KMS-11 (cell line): ENCODE measurements at regions not wholly inside any gene's neighbourhood (a gene's known extent, or its start where the extent isn't known, plus 50 kb on each side); places are given as distances from the start of the nearest gene placed in this dataset.
A peak's percentile ranks its signal among the peaks of the same experiment; 100 is the strongest.

Source experiments
- H2AFZ ChIP-seq: fragments of 200-600 bp; sonication (generic); 2 replicates; pipeline ENCODE4 v1.6.1; 2016; ENCODE audit warnings: antibody characterized with exemption, mixed run types, low read depth
- H3K27ac ChIP-seq: fragments of 200-600 bp; sonication (generic); 2 replicates; pipeline ENCODE4 v1.6.1; 2016; ENCODE audit warnings: mild to moderate bottlenecking, mixed run types
- H3K27me3 ChIP-seq: fragments of 200-600 bp; sonication (generic); 2 replicates; pipeline ENCODE4 v1.6.1; 2017; ENCODE audit warnings: mild to moderate bottlenecking, low read depth, mixed run types, moderate library complexity; ENCODE audit not compliant: insufficient read depth
- H3K36me3 ChIP-seq: fragments of 200-600 bp; sonication (generic); 2 replicates; pipeline ENCODE4 v1.6.1; 2017; ENCODE audit warnings: mild to moderate bottlenecking, mixed run types; ENCODE audit not compliant: insufficient read depth
- H3K4me1 ChIP-seq: fragments of 200-600 bp; sonication (generic); 2 replicates; pipeline ENCODE4 v1.6.1; 2016; ENCODE audit warnings: mild to moderate bottlenecking, low read depth, mixed run types; ENCODE audit not compliant: poor library complexity, severe bottlenecking
- H3K4me2 ChIP-seq: fragments of 200-600 bp; sonication (generic); 2 replicates; pipeline ENCODE4 v1.7.0; 2016; ENCODE audit warnings: mild to moderate bottlenecking, mixed run types
- H3K4me3 ChIP-seq: fragments of 200-600 bp; sonication (generic); IDR thresholded peaks from 2 replicates; pipeline ENCODE4 v1.6.1; 2017; ENCODE audit warnings: low read depth, low read length, mixed read lengths; ENCODE audit not compliant: insufficient read depth
- H3K79me2 ChIP-seq: fragments of 200-600 bp; sonication (generic); 2 replicates; pipeline ENCODE4 v1.6.1; 2016; ENCODE audit warnings: low read depth, mixed run types; ENCODE audit not compliant: insufficient read depth
- H3K9ac ChIP-seq: fragments of 200-600 bp; sonication (generic); 2 replicates; pipeline ENCODE4 v1.6.1; 2016; ENCODE audit warnings: mild to moderate bottlenecking, mixed run types
- H4K20me1 ChIP-seq: fragments of 200-600 bp; sonication (generic); 2 replicates; pipeline ENCODE4 v1.6.1; 2016; ENCODE audit warnings: mild to moderate bottlenecking, mixed run types; ENCODE audit not compliant: insufficient read depth
- TF ChIP-seq, protein P1 (sequence below): fragments of 200-600 bp; sonication (generic); conservative IDR thresholded peaks from 2 replicates; pipeline ENCODE4 v1.6.1; 2017; ENCODE audit warnings: low read depth, mild to moderate bottlenecking, antibody characterized with exemption, low read length, moderate library complexity, mixed read lengths

GRCh38 chr3:102595057-102595456 lies 160.2 kb downstream of the ZPLD1 start:
- no peaks in the 10 kb centered on the region for H4K20me1 ChIP-seq
- no peaks in the 10 kb centered on the region for H3K36me3 ChIP-seq
- no peak overlapping the region for H3K4me3 ChIP-seq
- TF ChIP-seq, protein P1, sequence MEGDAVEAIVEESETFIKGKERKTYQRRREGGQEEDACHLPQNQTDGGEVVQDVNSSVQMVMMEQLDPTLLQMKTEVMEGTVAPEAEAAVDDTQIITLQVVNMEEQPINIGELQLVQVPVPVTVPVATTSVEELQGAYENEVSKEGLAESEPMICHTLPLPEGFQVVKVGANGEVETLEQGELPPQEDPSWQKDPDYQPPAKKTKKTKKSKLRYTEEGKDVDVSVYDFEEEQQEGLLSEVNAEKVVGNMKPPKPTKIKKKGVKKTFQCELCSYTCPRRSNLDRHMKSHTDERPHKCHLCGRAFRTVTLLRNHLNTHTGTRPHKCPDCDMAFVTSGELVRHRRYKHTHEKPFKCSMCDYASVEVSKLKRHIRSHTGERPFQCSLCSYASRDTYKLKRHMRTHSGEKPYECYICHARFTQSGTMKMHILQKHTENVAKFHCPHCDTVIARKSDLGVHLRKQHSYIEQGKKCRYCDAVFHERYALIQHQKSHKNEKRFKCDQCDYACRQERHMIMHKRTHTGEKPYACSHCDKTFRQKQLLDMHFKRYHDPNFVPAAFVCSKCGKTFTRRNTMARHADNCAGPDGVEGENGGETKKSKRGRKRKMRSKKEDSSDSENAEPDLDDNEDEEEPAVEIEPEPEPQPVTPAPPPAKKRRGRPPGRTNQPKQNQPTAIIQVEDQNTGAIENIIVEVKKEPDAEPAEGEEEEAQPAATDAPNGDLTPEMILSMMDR: no peak
- no peaks in the 10 kb centered on the region for H3K4me1 ChIP-seq
- H3K79me2 ChIP-seq: no peaks in the 10 kb centered on the region
- no peak overlapping the region for H2AFZ ChIP-seq
- H3K27ac ChIP-seq: no peak overlapping the region
- no peak overlapping the region for H3K4me2 ChIP-seq
- H3K9ac ChIP-seq: no peak overlapping the region
- H3K27me3 ChIP-seq: no peaks in the 10 kb centered on the region

DNA sequence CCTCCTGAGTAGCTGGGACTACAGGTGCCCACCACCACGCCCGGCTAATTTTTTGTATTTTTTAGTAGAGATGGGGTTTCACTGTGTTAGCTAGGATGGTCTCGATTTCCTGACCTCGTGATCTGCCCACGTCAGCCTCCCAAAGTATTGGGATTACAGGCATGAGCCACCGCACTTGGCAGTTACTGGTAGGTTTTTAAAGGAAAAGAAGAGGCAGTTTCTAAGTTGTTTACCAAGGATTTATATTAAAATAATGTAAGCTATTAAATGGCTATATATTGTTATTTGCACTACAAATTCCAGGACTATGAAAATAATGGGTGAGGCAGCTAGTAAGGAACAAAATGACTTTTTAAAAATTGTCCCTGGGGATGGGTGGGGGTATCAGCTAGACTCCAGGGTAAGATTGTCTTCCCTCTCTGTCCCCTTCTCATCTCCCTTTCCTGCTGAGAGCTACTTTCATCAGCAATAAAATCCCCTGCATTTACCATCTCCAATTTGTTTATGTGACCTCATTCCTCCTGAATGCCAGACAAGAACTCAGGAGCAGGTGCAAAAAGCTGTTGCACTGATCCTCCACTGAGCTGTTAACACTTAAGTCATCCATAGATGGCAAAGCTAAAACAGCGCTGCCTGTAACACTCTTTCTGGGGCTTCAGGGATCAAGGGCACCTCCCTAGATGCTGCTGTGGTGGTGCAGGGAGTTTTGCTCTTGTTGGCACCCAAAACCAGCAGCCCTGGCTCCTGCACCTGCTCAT lies 165.2 kb downstream of the ZPLD1 start:
- no peak overlapping the region for H3K9ac ChIP-seq
- no peaks in the 10 kb centered on the region for H3K4me1 ChIP-seq
- no peaks in the 10 kb centered on the region for H4K20me1 ChIP-seq
- no peak overlapping the region for H2AFZ ChIP-seq
- H3K27me3 ChIP-seq: no peaks in the 10 kb centered on the region
- TF ChIP-seq, protein P1: no peak
- no peak overlapping the region for H3K27ac ChIP-seq
- no peaks in the 10 kb centered on the region for H3K36me3 ChIP-seq
- no peak overlapping the region for H3K4me3 ChIP-seq
- H3K79me2 ChIP-seq: no peaks in the 10 kb centered on the region
- no peak overlapping the region for H3K4me2 ChIP-seq

GRCh38 chr3:102605153-102605552 lies 170.3 kb downstream of the ZPLD1 start:
- H4K20me1 ChIP-seq: no peaks in the 10 kb centered on the region
- no peaks in the 10 kb centered on the region for H3K27me3 ChIP-seq
- no peak overlapping the region for H3K9ac ChIP-seq
- H3K4me2 ChIP-seq: no peak overlapping the region
- TF ChIP-seq, protein P1: no peak
- H3K4me1 ChIP-seq: peaks cover 33% of the 10 kb centered on the region
- H3K4me3 ChIP-seq: no peak overlapping the region
- no peak overlapping the region for H3K27ac ChIP-seq
- H2AFZ ChIP-seq: no peak overlapping the region
- H3K79me2 ChIP-seq: no peaks in the 10 kb centered on the region
- H3K36me3 ChIP-seq: no peaks in the 10 kb centered on the region

GRCh38 chr3:102608875-102609274 lies 174.1 kb downstream of the ZPLD1 start:
- peak overlapping the region; percentile 84 for H3K27ac ChIP-seq
- H2AFZ ChIP-seq: no peak overlapping the region
- H3K79me2 ChIP-seq: no peaks in the 10 kb centered on the region
- peaks cover 61% of the 10 kb centered on the region for H3K4me1 ChIP-seq
- H3K27me3 ChIP-seq: no peaks in the 10 kb centered on the region
- TF ChIP-seq, protein P1: no peak
- H3K36me3 ChIP-seq: no peaks in the 10 kb centered on the region
- no peak overlapping the region for H3K4me3 ChIP-seq
- peak overlapping the region; percentile 30; the same call in 1 of the 2 replicates for H3K4me2 ChIP-seq
- H3K9ac ChIP-seq: no peak overlapping the region
- no peaks in the 10 kb centered on the region for H4K20me1 ChIP-seq
